A172 (cell line): ENCODE measurements at regions not wholly inside any gene's neighbourhood (a gene's known extent, or its start where the extent isn't known, plus 50 kb on each side); places are given as distances from the start of the nearest gene placed in this dataset.
"Not testable (repeated sequence)": the region's sequence is repeated elsewhere in the genome, so short reads cannot be mapped to it uniquely, and the experiment has no call there.

Source experiments
- DNase-seq: peaks from one replicate; pipeline ENCODE4 v3.0.0-alpha.2; 2015; ENCODE audit warnings: low spot score

GRCh38 chr1:227508431-227508830 lies 54.9 kb upstream of the ZNF678 start:
- no peak for DNase-seq

DNA sequence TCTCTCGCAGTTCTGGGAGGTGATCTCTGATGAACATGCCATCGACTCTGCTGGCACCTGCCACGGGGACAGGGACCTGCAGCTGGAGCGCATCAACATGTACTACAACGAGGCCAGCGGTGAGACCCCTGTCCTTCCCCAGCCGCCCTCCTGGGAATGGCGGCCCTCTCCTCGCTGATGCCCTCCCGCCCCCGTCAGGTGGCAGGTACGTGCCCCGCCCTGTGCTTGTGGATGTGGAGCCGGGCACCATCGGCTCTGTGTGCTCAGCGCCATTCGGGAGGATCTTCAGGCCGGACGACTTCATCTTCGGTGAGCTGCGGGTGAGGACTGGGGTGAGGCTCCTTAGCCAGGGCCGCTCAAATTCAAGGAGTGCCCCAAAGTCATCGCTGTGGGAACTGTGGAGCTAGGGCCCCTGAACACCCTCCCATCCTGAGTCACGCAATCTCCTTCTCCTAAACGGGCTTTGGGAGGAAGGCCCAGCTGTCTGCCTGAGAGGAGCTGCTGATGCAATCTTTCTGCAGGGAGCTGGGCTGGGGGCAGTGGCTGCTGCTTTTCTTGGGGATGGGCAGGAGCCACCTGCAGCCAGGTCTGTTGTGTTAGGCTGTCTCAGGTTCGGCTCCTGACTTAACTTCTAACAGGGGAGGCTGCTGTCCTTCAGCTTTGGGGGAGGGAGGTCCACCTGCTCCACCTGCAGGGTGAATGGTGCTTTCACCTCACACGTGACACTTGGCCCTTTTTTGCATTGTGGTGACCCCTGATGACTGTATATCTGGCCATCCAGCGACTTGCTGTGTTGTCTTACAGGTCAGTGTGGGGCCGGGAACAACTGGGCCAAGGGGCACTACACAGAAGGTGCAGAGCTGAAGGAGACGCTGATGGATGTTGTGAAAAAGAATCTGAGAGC lies 56.6 kb upstream of the ZNF678 start:
- not testable (repeated sequence) for DNase-seq

DNA sequence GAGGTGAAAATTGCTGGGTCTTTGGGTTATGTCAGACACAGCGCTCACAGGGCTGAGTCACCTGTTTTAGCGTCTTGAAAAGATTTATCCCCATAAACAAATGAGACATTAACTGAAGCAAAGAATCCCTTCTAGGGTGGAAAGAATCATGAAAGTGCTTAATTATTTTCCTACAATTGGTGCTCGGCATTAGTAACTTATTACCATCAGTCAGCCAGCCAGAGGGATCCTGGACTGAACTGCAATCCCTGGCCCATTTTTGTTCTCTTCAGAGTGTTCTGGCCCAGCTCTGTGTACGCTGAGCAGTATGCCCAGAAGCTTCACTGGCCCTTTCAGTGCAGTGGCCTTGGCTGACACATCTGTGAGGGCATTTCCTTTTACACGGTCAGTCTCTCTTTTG lies 67.3 kb upstream of the ZNF678 start:
- DNase-seq: not testable (repeated sequence)

DNA sequence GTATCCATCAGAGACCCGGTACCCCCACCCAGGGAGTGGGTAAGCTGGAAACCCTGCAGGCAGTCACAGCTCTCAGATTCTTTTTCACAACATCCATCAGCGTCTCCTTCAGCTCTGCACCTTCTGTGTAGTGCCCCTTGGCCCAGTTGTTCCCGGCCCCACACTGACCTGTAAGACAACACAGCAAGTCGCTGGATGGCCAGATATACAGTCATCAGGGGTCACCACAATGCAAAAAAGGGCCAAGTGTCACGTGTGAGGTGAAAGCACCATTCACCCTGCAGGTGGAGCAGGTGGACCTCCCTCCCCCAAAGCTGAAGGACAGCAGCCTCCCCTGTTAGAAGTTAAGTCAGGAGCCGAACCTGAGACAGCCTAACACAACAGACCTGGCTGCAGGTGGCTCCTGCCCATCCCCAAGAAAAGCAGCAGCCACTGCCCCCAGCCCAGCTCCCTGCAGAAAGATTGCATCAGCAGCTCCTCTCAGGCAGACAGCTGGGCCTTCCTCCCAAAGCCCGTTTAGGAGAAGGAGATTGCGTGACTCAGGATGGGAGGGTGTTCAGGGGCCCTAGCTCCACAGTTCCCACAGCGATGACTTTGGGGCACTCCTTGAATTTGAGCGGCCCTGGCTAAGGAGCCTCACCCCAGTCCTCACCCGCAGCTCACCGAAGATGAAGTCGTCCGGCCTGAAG lies 69.3 kb upstream of the ZNF678 start:
- not testable (repeated sequence) for DNase-seq

GRCh38 chr1:227490478-227490877 lies 72.9 kb upstream of the ZNF678 start:
- no peak for DNase-seq

DNA sequence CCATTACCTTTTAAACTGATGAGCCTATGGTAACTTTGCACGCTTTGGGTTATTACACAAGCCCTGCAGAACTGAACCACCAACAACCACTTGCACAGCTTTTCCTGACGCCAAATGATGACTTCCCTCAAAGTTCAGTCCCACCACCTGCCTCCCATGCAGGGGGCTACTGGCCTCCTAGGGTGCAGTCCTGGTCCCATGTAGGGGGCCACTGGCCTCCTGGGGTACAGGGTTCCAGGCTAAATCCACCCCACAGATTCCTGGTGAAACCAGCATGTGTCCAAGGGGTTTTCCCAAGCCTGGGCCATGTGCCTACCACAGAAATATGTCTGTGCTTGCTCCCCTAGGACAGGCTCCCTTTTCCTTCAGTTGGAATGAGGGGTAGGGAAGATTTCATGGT lies 73.4 kb upstream of the ZNF678 start:
- no peak for DNase-seq

- DNase-seq: no peak
Observed at GRCh38 chr1:227489572-227489971, 73.8 kb upstream of the ZNF678 start.

- DNase-seq: no peak
Observed at GRCh38 chr1:227487606-227488005, 75.8 kb upstream of the ZNF678 start.

- DNase-seq: no peak
Observed at GRCh38 chr1:227486559-227486958, 76.8 kb upstream of the ZNF678 start.

DNA sequence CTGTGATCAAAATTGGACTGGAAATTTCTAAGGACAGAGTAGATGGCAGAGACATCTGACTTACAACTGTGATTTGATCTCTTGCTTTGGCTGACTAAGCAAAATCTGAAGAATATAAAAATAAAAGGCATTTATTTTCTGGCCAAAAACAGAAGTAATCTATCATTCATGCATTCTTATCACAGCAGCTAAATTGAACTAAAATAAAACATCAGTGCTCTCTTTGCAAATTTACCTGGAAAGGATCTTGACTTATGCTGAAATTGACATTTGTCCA lies 81.4 kb upstream of the ZNF678 start:
- DNase-seq: no peak

DNA sequence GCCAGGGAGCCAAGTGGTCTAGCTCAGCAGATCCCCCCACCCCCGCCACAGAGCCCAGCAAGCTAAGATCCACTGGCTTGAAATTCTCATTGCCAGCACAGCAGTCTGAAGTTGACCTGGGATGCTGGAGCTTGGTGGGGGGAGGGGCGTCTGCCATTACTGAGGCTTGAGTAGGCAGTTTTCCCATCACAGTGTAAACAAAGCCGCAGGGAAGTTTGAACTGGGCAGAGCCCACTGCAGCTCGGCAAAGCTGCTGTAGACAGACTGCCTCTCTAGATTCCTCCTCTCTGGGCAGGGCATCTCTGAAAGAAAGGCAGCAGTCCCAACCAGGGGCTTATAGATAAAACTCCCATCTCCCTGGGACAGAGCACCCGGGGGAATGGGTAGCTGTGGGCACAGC lies 89.3 kb upstream of the ZNF678 start:
- DNase-seq: not testable (repeated sequence)

- DNase-seq: no peak
Observed at GRCh38 chr1:227472772-227473171, 90.6 kb upstream of the ZNF678 start.

GRCh38 chr1:227470688-227471087 lies 92.7 kb upstream of the ZNF678 start:
- DNase-seq: no peak

DNA sequence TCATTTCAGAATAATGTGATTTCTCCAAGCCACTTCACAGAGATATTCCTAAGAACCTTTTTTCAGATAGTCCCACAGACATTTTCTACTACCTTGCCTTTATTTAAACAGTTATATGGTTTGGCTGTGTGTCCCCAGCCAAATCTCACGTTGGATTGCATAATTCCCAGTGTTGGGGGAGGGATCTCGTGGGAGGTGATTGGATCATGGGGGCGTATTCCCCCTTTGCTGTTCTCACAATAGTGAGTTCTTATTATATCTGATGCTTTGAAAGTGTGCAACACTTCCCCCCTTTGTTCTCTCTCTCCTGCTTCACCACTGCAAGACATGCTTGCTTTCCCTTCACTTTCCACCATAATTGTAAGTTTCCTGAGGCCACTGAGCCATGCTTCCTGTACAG lies 93.6 kb upstream of the ZNF678 start:
- no peak for DNase-seq

DNA sequence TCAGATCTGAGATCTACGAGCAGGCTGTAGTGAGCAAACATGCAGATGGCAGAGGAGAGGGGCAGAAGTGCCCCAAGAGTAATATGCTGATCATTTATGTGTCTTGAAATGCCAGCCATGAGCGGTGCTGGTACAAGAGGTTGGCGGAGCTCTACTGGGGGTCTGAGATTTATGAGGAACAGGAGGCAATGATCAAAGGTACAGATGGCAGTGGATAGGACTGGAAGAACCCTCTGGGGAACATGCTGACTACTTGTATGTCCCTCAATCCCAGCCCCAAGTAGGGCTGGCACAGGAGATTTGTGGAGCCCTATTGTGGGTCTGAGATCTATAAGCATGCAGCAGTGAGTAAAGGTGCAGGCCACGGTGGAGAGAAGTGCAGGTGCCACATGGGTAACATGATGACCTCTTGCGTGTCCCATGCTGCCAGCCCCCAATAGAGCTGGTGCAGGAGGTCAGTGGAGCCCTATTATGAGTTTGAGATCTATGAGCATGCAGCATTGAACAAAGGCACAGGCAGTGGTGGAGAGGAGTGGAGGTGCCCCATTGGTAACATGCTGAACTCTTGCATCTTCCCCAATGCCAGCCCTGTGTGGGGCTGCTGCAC lies 97.2 kb upstream of the ZNF678 start:
- no peak for DNase-seq

DNA sequence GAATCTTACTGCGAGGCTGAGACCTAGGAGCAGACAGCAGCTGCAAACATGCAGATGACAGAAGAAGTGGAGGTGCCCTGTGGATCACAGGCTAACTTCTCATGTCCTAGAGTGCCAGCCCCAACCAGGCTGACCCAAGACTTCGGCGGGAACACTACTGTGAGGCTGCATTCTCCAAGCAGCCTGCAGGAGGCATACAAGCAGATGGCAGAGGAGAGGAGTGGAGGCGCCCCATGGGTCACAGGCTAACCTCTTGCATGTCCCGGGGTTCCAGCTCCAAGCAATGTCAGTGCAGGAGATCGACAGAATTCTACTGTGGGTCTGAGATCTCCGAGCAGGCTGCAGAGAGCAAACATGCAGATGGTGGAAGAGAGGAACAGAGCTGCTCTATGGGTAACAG lies 98.1 kb upstream of the ZNF678 start:
- DNase-seq: no peak

DNA sequence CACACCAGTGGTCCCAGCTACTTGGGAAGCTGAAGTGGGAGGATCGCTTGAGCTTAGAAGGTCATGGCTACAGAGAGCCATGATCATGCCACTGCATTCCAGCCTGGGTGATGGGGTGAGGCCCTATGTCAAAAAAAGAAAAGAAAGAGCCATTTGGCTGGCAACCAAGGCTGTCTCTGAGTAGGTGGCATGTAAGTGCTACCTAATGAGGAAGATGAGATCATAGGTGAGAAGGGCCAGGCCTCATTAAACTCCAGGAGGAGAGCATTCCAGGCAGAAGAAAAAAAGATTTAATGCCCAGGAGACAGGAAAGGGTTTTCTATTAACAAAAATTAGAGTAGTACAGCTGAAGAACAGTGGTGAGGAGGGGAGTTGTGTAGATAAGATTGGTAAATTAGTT lies 103.4 kb upstream of the ZNF678 start:
- DNase-seq: peak; percentile 13

- no peak for DNase-seq
Observed at GRCh38 chr1:227459326-227459841, 104.0 kb upstream of the ZNF678 start.

DNA sequence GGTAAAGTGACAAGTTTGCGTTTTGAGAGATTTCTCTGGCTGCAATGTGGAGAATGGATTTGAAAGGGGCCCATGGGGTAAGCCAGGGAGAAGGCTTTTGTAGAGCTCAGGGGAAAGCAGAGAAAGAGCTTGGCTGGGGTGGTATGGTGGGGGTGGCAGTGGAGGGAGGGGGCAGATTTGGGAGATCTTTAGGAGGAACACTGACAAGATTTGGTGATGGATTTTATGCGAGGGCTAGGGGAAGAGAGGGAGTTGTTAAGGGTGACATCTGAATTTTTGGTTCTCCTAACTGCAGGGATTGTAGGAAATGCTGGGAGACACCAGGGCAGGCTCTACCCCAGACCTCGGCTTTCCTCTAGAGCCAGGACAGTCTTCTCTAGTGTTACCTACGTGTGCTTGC lies 108.7 kb upstream of the ZNF678 start:
- no peak for DNase-seq

GRCh38 chr1:227453631-227454355 lies 109.6 kb upstream of the ZNF678 start:
- DNase-seq: no peak

DNA sequence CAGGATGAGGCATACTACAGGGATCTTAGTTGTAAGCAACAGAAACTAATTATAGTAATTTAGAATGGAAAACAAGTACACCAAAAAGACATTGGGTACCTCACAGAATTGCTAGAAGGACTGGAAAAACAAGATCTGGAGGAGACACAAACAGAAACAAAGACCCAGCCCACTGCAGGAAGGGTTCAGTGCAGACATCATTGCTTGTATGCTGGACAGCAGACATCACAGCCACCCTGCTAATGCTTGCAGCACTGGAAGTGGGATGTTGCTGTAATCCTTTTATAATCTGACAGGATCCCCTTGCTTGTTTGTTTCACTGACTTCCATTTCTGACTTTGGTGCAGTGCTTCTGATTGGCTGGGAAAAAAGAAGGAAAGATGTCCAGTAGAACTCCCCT lies 111.4 kb upstream of the ZNF678 start:
- no peak for DNase-seq

DNA sequence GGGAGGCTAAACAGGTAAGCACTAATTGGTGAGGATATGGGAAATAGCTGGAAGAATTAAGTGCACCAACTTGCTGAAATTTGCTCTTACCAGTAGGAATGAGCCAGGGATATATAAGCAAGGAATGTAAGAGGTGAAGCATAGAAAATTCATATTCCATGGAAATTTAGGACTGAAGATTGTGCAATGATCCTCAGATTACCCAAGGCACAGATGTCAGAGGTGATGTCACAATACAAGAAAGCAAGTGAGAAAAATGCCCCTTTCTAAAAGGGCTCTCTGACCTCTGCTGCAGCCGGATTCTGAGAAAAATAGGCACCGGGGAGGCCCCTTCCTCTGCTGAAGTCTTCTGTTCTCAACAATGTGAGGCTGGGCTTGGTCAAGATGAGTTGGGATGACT lies 112.3 kb upstream of the ZNF678 start:
- DNase-seq: no peak
